ENCODE measurements at regions not wholly inside any gene's neighbourhood (a gene's known extent, or its start where the extent isn't known, plus 50 kb on each side); places are given as distances from the start of the nearest gene placed in this dataset.
"Not testable (repeated sequence)": the region's sequence is repeated elsewhere in the genome, so short reads cannot be mapped to it uniquely, and the experiment has no call there.

GRCh38 chr14:38001501-38001900, 206.2 kb upstream of the SSTR1 start:
- no peak for DNase-seq

GRCh38 chr14:38003746-38004609, 203.7 kb upstream of the SSTR1 start:
- no peak for DNase-seq

DNA sequence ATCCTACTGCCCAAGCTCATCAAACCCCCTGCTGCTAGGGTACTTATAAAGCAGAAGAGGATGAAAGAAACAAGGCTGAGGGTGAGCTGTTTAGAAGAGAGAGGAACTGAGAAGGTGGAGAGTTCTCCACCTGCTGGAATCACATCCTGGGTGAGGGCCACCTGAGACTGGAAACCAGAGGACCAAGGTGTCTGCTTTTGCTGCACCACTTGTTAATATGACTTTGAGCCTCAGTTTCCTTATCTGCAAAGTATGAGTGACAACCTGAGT, 203.2 kb upstream of the SSTR1 start:
- no peak for DNase-seq

DNA sequence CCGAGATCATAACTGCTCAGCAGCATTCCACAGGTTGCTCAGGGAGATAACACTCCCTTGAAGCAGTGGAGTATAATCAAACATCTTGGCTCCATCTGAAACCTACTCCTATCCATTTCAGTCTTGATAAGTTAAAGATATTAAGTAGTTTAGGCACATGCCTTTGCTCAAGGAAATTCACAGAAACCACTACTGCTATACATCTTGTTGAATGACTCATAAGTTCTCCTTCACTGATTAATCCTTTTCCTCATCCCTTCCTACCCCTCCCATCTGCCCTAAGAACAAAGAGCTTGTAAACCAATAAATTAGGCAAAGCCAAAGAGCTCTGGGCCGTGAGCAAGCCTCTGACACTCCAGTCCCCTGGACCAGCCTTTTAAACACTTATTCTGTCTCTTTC, 196.5 kb upstream of the SSTR1 start:
- peak; percentile 59 for DNase-seq

DNA sequence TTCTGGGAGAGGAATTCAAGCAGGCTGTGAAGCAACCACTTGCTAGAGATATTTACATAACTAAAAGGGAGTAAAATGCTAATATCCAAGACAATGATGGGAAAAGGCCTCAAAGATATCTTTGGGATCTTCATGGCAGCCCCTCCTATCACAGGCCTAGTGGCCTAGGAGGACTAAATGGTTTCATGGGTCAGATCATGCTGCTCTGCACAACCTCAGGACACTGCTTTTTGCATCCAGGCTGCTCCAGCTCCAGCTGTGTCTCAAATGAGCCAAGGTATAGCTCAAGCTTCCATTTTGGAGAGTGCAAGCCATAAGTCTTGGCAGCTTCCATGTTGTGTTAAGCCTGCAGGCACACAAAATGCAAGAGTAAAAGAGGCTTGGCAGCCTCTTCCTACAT, 195.6 kb upstream of the SSTR1 start:
- no peak for DNase-seq

- DNase-seq: peak; percentile 27
Measured at GRCh38 chr14:38016497-38016896, 191.2 kb upstream of the SSTR1 start.

- no peak for DNase-seq
Measured at GRCh38 chr14:38021861-38022260, 185.8 kb upstream of the SSTR1 start.

DNA sequence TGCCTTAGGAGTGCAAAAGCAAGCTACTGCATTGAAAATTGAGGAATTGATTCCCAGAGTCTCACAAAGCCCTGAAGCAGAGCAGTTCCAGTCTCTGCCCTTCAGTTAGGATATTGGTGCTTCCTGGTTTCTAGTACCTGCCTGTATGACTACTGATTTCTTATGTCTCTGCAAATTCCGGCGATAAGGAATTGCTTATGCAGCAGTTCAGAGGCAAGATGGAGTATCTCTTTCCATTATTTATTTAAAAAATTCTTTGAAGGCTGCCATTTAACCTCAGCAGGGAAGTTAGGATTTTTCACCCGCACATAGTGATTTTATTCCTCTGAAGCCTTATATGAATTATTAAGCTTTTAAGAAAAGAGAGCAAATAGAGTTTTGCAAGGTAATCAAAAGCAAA, 184.9 kb upstream of the SSTR1 start:
- no peak for DNase-seq

GRCh38 chr14:38038171-38038570, 169.5 kb upstream of the SSTR1 start:
- no peak for DNase-seq

GRCh38 chr14:38038986-38039385, 168.7 kb upstream of the SSTR1 start:
- no peak for DNase-seq

DNA sequence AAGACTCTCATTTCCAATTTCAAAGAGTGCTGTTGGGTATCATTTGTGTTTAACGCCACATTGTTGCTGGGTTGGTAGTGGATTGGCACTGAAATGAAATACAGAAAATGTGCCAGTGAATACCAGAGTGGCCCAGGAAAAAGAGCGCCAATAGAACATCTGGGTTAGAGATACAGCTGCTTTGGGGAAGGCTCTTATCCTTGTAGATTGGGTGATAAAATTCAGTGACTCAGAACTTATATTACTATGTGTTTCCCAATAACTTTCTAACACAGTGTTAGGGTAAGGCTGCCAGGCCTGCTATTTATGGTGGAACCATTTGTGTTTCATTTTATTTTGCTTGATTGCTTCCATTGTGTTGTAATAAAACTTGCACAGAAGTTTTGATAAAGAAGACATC, 168.2 kb upstream of the SSTR1 start:
- peak; percentile 56 for DNase-seq

DNA sequence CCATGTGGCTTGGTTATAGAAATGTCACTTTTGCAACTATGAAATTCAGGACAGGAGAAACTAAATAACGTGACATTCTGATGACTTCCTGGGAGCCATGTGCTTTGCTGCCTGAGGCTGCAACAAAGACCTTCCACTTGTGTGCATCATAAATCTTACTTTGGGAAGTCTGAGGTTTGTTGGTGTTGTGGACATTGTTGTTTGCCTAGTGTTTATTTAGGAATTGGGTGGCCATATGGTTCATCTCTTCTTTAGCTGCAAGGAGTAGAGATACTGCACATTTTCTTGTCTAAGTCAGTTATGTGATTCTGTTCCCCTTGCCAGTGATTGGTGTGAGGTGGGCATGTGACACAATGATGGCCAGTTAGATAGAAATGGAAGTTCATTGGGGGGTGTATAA, 167.3 kb upstream of the SSTR1 start:
- DNase-seq: no peak

- DNase-seq: peak; percentile 76
Measured at GRCh38 chr14:38042322-38042721, 165.4 kb upstream of the SSTR1 start.

GRCh38 chr14:38044710-38045109, 163.0 kb upstream of the SSTR1 start:
- no peak for DNase-seq

DNA sequence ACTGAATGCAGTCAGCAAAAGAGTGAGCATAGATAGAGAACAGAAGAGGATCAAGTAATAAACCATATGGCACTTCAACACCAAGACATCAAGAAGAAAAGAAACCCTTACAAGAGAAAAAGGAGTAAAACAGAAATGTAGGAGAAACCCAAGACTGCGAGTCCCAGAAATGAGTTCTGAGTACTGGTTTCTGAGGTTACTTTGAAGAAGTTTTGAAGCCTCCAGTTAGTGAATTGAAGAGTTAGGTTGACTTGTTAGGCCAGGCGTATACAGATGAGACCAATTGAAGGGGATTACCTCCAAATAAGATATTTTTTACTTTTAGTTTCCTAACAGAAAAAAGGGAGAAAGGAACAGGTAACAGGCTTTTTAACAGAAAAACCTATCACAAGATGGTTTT, 162.2 kb upstream of the SSTR1 start:
- DNase-seq: no peak

DNA sequence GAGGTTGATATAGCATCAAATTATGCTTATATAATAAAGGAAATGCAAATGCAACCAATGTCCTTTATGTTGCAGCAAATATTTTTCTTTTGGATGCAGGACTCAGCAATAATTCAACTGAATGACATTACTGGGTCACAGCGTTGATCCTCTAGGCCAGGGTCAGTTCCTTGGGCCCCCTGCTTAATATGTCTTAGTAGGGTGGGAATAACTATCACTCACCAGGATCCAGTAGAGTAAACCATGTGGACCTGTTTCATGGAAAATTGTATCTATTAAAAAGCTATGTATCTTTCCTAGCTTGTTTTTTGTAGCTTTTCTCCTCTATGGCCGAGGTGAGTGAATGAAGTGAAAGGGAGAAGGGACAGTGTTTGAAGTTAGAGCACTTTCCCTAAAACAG, 161.5 kb upstream of the SSTR1 start:
- no peak for DNase-seq

DNA sequence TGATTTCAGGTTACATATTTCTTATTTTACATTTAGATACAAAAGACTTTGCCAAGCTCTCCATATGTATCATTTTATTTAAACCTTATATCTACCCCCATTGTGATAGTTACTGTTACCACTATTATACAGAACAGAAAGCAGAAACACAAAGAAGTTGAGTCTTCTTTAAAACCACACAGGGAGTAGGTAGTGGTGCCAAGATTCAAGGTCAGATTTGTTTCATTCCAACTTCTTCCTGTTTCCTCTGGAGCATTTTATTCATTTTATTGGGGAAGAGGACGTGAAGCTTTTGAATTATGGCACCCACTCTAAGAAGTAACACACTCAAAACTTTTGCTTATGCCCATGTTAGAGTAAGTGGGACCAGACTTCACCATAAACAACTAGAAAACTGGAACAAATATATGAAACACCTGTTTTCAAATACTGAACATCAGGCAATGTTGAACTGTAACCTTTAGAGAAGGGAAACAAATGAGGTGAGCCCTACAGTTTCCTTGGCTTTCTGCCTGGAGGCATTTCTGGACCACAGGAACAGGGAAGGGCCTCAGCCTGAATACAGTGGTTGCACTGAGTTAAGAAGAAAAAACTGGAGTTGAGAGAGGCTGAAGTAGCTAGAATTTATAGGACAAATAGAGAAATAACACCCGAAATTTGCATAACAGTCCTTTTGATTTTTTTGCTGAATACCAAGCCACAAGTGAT, 160.4 kb upstream of the SSTR1 start:
- no peak for DNase-seq

DNA sequence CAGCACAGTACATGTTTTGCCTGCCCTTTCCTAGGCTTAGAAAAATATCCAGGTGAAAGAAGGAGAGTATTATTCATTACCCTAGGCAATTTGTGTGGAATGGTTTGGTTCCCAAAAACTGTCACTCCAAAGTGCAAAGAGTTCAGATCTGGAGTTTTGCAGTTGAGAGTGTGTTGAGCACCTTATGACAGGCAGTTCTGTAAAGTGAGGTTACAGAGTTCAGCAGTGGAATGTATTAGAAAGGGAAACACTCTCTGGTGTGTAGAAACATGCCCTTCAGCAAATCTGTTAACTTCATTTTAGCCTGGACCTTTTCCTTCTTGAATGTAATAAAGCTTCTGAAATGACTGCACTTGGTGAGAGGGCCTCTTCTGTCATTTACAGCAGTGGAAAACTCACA, 154.0 kb upstream of the SSTR1 start:
- no peak for DNase-seq

DNA sequence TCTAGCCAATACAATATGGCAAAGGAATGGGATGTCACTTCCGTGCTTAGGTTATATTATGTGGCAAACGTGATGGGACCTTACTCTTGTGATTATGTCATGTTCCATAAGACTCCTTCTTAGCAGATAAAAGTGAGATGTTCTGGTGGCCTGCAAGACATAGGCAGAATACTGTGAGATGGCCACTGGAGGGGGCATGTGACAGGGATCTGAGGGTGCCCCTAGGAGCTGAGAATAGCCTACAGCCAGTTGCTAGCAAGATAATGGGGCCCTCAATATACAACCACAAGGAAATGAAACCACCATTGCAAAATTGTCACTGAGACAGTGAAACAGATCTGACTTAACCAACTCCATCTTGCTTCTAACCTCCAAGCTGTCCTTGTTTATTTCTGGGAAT, 151.4 kb upstream of the SSTR1 start:
- no peak for DNase-seq

DNA sequence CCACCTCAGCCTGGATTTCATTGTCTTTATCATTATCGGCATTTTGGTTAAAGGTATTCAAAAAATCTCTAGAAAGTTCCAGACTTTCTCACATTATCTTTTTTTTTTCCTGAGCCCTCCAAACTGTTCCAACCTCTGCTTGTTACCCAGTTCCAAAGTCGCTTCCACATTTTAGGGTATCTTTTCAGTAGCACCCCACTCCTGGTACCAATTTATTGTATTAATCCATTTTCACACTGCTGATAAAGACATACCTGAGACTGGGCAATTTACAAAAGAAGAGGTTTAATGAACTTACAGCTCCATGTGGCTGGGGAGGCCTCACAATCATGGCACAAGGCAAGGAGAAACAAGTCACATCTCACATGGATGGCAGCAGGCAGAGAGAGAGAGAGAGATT, 145.5 kb upstream of the SSTR1 start:
- DNase-seq: not testable (repeated sequence)

- no peak for DNase-seq
Measured at GRCh38 chr14:38063711-38064320, 143.9 kb upstream of the SSTR1 start.

DNA sequence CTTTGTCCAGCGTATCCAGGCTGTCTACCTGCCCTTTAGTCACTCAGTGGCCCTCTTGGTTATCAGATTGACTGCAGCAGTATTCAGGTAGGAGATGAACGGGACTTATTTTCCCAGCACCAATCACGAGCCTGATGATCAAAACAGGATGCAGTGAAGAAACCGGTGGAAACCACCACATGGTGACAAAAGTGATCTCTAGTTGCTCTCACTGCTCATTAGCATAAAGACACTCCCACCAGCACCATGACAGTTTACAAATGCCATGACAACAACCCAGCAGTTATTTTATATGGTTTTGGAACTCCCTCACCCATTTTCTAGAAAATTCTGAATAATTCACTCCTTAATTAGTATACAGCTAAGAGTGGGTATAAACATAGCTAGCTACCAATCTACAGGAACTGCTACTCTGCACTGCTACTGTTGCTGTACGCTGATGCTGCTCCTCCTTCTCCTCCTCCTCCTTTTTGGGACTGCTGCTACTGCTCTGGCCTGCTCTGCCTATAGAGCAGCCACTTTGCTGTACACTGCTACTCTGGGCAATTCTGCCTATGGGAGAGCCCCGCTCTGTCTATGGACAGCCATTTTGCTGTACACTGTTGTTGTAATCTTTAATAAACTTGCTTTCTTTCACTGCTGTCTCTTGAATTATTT, 142.5 kb upstream of the SSTR1 start:
- no peak for DNase-seq

- no peak for DNase-seq
Measured at GRCh38 chr14:38070061-38070588, 137.6 kb upstream of the SSTR1 start.

GRCh38 chr14:38073641-38074040, 134.1 kb upstream of the SSTR1 start:
- peak; percentile 35 for DNase-seq
